T47D (cell line): ENCODE measurements at regions not wholly inside any gene's neighbourhood (a gene's known extent, or its start where the extent isn't known, plus 50 kb on each side); places are given as distances from the start of the nearest gene placed in this dataset.

ENCODE experiments used
- DNase-seq, 2 experiments: peaks; one replicate each; pipeline versions ENCODE4 v3.0.0 to v3.0.0-alpha.2; 2011 to 2012; ENCODE audit warnings: low read depth in 1 of 2, low spot score in 1 of 2
- JUND ChIP-seq: IDR thresholded peaks from 2 replicates; pipeline ENCODE4 v1.6.1; 2012; ENCODE audit warnings: low read depth
- in situ Hi-C: cut with HindIII; loops from 2 replicates; pipeline ENCODE4 v1.10.0; 2016; ENCODE audit warnings: low sequenced_read_pairs, low pct_unique_long_range_greater_than_20kb

- in situ Hi-C loops, result no loop called here
- TF ChIP-seq JUND, result no peak
These were observed 334.8 kb upstream of the RGS6 start for GRCh38 chr14:71597287-71597920.

GRCh38 chr14:71597955-71598660 is 334.1 kb upstream of the RGS6 start:
- no peak for TF ChIP-seq JUND
- no peak for DNase-seq
- in situ Hi-C loops, result no loop called here

More at GRCh38 chr14:71597287-71597920, 334.8 kb upstream of the RGS6 start:
- DNase-seq, result no peak

- in situ Hi-C loops, result no loop called here
- no peak for TF ChIP-seq JUND
- no peak for DNase-seq
These were observed 331.9 kb upstream of the RGS6 start for GRCh38 chr14:71600309-71600708.

- DNase-seq, result no peak
- no peak for TF ChIP-seq JUND
- in situ Hi-C loops, result no loop called here
These were observed 329.7 kb upstream of the RGS6 start for GRCh38 chr14:71602524-71602923.

GRCh38 chr14:71604231-71604630 is 328.0 kb upstream of the RGS6 start:
- no peak for TF ChIP-seq JUND
- in situ Hi-C loops, result no loop called here
- no peak for DNase-seq

- no peak for TF ChIP-seq JUND
- in situ Hi-C loops, result no loop called here
- no peak for DNase-seq
These were observed 326.2 kb upstream of the RGS6 start for GRCh38 chr14:71606064-71606463.

GRCh38 chr14:71606575-71606974 is 325.7 kb upstream of the RGS6 start:
- TF ChIP-seq JUND, result no peak
- no peak for DNase-seq
- in situ Hi-C loops, result no loop called here

- in situ Hi-C loops, result no loop called here
- TF ChIP-seq JUND, result no peak
- no peak for DNase-seq
These were observed 325.2 kb upstream of the RGS6 start for GRCh38 chr14:71607056-71607455.

- TF ChIP-seq JUND, result no peak
- DNase-seq, result no peak
- in situ Hi-C loops, result no loop called here
These were observed 322.1 kb upstream of the RGS6 start for GRCh38 chr14:71610149-71610548.

GRCh38 chr14:71610797-71611196 is 321.4 kb upstream of the RGS6 start:
- peak in 1 of 2 experiments; percentile 14 for DNase-seq
- in situ Hi-C loops, result no loop called here
- no peak for TF ChIP-seq JUND

- no peak for DNase-seq
- TF ChIP-seq JUND, result no peak
- in situ Hi-C loops, result no loop called here
These were observed 319.1 kb upstream of the RGS6 start for GRCh38 chr14:71613168-71613567.

GRCh38 chr14:71616013-71616412 is 316.2 kb upstream of the RGS6 start:
- in situ Hi-C loops, result no loop called here
- no peak for TF ChIP-seq JUND
- DNase-seq, result no peak

- no peak for TF ChIP-seq JUND
- no peak for DNase-seq
- in situ Hi-C loops, result no loop called here
These were observed 314.2 kb upstream of the RGS6 start for GRCh38 chr14:71618047-71618446.
